ENCODE measurements at regions not wholly inside any gene's neighbourhood (a gene's known extent, or its start where the extent isn't known, plus 50 kb on each side); places are given as distances from the start of the nearest gene placed in this dataset.

GRCh38 chr3:102037791-102038190, 188.5 kb downstream of the NFKBIZ start:
- H3K4me3 ChIP-seq, result no peak overlapping the region
- in situ Hi-C loops (cut with MboI) (no loop called here), intact Hi-C loops (cut with micrococcal nuclease; ENCODE audit: unreplicated experiment) (loop anchor here (1.0 to 5.0 kb wide), 6 partner anchors 22 to 225 kb away; no protein-coding TSS in a partner anchor)
- no peak for DNase-seq (ENCODE audit: low read depth, low spot score)
- H3K4me1 ChIP-seq (ENCODE audit: control insufficient read depth, insufficient read depth, low read length), result peaks cover 52% of the 10 kb centered on the region
- BruUV-seq (replicated peaks), result no TSS peak
- WGBS (ENCODE audit: insufficient coverage, insufficient replicate concordance, low lambda C conversion rate, missing lambda C conversion rate), result 100% methylated on average over 2 of the region's 2 CpGs
- ChIA-PET SMC1A (ENCODE audit: uncharacterized antibody, unreplicated experiment) (interaction anchor here (0.7 to 10.4 kb wide), 40 partner anchors 9 to 235 kb away, joined by 3 to 145 read pairs (median 6); no protein-coding TSS in a partner anchor), RAD21 (ENCODE audit: unreplicated experiment) (interaction anchor here (0.9 to 5.3 kb wide), 39 partner anchors 9 to 230 kb away, joined by 3 to 148 read pairs (median 6); partner anchors contain the start of gene NFKBIZ), POLR2A (interaction anchor here (0.9 to 4.3 kb wide), 15 partner anchors 16 to 210 kb away, joined by 3 to 37 read pairs (median 5); partner anchors contain the start of gene NFKBIZ), CTCF (interaction anchor here (0.5 to 2.8 kb wide), 26 partner anchors 14 to 313 kb away, joined by 3 to 25 read pairs (median 4); partner anchors contain the start of genes CEP97 and NFKBIZ)
- H3K9ac ChIP-seq (ENCODE audit: control insufficient read depth, insufficient read depth, low read length), result peak overlapping the region; percentile 11; the same call in 1 of the 2 replicates
- H3K36me3 ChIP-seq (ENCODE audit: control insufficient read depth in 2 of 2, insufficient read depth in 2 of 2, low read length in 1 of 2), result no peaks in the 10 kb centered on the region
- no peaks in the 10 kb centered on the region for H4K20me1 ChIP-seq (ENCODE audit: control insufficient read depth, insufficient read depth)
- peaks cover 6% of the 10 kb centered on the region; the same call in 2 of the 3 replicates for H3K9me3 ChIP-seq (replicated peaks; ENCODE audit: control insufficient read depth, insufficient read depth, low read length)
- H2AFZ ChIP-seq (ENCODE audit: control insufficient read depth, low read depth, low read length), result no peak overlapping the region; the same call in 1 of the 2 replicates
- FAIRE-seq, result no peak
- no peaks in the 10 kb centered on the region for H3K79me2 ChIP-seq (ENCODE audit: control insufficient read depth, insufficient read depth, low read length)
- no peaks in the 10 kb centered on the region for H3K27me3 ChIP-seq (replicated peaks in 1 of 2; ENCODE audit: control insufficient read depth in 2 of 2, insufficient read depth in 2 of 2, low read length in 1 of 2)
- peak overlapping the region; percentile 74 for H3K4me2 ChIP-seq (ENCODE audit: control insufficient read depth, insufficient read depth)
- TF ChIP-seq PKNOX1 (IDR thresholded peaks at IDR 0.05) (no peak), RCOR1 (conservative IDR thresholded peaks at IDR 0.05; ENCODE audit: low read depth, low read length) (no peak), ZNF217 (IDR thresholded peaks at IDR 0.05) (no peak), JUNB (IDR thresholded peaks at IDR 0.05) (no peak), WRNIP1 (IDR thresholded peaks at IDR 0.05; ENCODE audit: borderline replicate concordance, low read depth, low read length) (no peak), MXI1 (IDR thresholded peaks at IDR 0.05; ENCODE audit: low read depth, low read length) (no peak), ZNF384 (IDR thresholded peaks at IDR 0.05; ENCODE audit: borderline replicate concordance, low read depth, low read length) (no peak), ATF3 (IDR thresholded peaks at IDR 0.05; ENCODE audit: borderline replicate concordance, extremely low read depth, low read depth, low read length) (no peak), IRF5 (IDR thresholded peaks at IDR 0.05; ENCODE audit: borderline replicate concordance) (no peak), FOXK2 (IDR thresholded peaks at IDR 0.05) (no peak), HCFC1 (IDR thresholded peaks at IDR 0.05; ENCODE audit: low read length) (no peak)
- no peak for ATAC-seq
- H3K27ac ChIP-seq (ENCODE audit: control insufficient read depth, insufficient read depth), result peak overlapping the region; percentile 74
